AG04450 (cell line): ENCODE measurements at regions not wholly inside any gene's neighbourhood (a gene's known extent, or its start where the extent isn't known, plus 50 kb on each side); places are given as distances from the start of the nearest gene placed in this dataset.
A peak's percentile ranks its signal among the peaks of the same experiment; 100 is the strongest.

Experiments
- CTCF ChIA-PET: fragments of 300-600, 350-600 bp; formaldehyde crosslinking; extraction: SDS; loops from one replicate; lab custom pipeline; 2022; ENCODE audit warnings: antibody characterized with exemption, inconsistent platforms; lab: Charles Lee
- POLR2A ChIA-PET: fragments of 350-600 bp; formaldehyde crosslinking; extraction: SDS; loops from one replicate; lab custom pipeline; 2021; ENCODE audit warnings: antibody characterized with exemption, inconsistent platforms; lab: Yijun Ruan, JAX
- DNase-seq: peaks from one replicate; pipeline ENCODE4 v3.0.0-alpha.2; 2011; ENCODE audit warnings: low read depth, low spot score
- H3K27ac ChIP-seq: one replicate; pipeline ENCODE4 v1.5.1; 2012; ENCODE audit warnings: low read depth, low read length, control low read depth
- H3K27me3 ChIP-seq: one replicate; pipeline ENCODE4 v1.6.0; 2012; ENCODE audit warnings: low read length; ENCODE audit not compliant: control insufficient read depth, insufficient read depth
- H3K4me3 ChIP-seq: 2 replicates; pipeline ENCODE4 v1.5.1; 2011; ENCODE audit warnings: mild to moderate bottlenecking, low read depth, low read length, control low read depth
- H3K9me3 ChIP-seq: 2 replicates; pipeline ENCODE4 v1.5.1; 2012; ENCODE audit warnings: low read length; ENCODE audit not compliant: control insufficient read depth, insufficient read depth
- TF ChIP-seq, protein P1 (sequence below): IDR thresholded peaks from 2 replicates; pipeline ENCODE4 v1.5.1; 2011; ENCODE audit warnings: low read depth, low read length, control low read depth, inconsistent platforms

DNA sequence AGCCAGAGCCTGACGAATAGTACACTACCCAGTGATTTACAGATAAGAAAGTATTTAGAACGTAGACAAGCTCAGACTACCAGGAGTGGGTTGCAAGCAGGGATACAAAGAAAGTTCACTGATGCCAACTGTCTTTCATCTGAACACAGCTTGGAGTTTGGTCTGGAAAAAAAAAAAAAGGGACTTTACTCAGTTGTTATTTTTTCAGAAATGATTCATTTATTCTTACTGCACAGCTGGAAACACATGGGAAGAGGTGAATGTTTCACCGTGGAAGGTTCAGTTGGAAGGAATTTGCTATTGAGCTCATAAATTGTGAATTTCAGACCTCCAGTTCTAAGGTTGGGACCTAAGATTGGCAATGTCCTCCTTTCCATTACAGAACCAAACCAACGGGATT is 259.7 kb downstream of the ETAA1 start:
- POLR2A ChIA-PET, result interaction anchor here (0.6 to 1.0 kb wide), 5 partner anchors 40 to 648 kb away, joined by 3 to 5 read pairs (median 4); no protein-coding TSS in a partner anchor

DNA sequence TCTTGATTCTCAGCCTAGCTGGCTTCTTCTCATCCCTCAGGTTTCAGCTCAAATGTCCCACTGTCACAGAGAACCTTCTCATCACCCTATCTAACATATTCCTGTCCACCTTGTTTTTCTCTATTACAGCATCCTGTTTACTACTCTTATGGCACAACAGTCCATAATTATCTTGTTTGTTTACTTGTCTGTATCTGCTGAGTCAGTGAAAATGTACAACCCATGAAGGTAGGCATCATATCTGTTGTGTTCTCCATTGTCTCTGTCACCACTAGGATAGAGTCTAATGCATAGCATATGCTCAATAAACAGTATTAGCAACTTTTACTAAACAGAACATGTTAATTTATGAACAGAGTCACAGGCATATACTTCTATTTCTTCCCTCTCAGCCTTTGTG is 261.7 kb downstream of the ETAA1 start:
- Histone ChIP-seq H3K4me3 (no peak overlapping the region), H3K27me3 (no peaks in the 10 kb centered on the region), H3K9me3 (no peaks in the 10 kb centered on the region), H3K27ac (no peak overlapping the region)
- TF ChIP-seq, protein P1, sequence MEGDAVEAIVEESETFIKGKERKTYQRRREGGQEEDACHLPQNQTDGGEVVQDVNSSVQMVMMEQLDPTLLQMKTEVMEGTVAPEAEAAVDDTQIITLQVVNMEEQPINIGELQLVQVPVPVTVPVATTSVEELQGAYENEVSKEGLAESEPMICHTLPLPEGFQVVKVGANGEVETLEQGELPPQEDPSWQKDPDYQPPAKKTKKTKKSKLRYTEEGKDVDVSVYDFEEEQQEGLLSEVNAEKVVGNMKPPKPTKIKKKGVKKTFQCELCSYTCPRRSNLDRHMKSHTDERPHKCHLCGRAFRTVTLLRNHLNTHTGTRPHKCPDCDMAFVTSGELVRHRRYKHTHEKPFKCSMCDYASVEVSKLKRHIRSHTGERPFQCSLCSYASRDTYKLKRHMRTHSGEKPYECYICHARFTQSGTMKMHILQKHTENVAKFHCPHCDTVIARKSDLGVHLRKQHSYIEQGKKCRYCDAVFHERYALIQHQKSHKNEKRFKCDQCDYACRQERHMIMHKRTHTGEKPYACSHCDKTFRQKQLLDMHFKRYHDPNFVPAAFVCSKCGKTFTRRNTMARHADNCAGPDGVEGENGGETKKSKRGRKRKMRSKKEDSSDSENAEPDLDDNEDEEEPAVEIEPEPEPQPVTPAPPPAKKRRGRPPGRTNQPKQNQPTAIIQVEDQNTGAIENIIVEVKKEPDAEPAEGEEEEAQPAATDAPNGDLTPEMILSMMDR, result no peak
- DNase-seq, result no peak
- ChIA-PET POLR2A (no interaction called here), CTCF (no interaction called here)

More for the DNA sequence above, 259.7 kb downstream of the ETAA1 start:
- TF ChIP-seq, protein P1, result no peak
- CTCF ChIA-PET, result interaction anchor here (0.7 to 1.5 kb wide), 7 partner anchors 11 to 374 kb away, joined by 3 to 4 read pairs (median 3); no protein-coding TSS in a partner anchor
- Histone ChIP-seq H3K9me3 (no peaks in the 10 kb centered on the region), H3K27ac (no peak overlapping the region), H3K27me3 (no peaks in the 10 kb centered on the region), H3K4me3 (no peak overlapping the region)
- DNase-seq, result peak; percentile 32

DNA sequence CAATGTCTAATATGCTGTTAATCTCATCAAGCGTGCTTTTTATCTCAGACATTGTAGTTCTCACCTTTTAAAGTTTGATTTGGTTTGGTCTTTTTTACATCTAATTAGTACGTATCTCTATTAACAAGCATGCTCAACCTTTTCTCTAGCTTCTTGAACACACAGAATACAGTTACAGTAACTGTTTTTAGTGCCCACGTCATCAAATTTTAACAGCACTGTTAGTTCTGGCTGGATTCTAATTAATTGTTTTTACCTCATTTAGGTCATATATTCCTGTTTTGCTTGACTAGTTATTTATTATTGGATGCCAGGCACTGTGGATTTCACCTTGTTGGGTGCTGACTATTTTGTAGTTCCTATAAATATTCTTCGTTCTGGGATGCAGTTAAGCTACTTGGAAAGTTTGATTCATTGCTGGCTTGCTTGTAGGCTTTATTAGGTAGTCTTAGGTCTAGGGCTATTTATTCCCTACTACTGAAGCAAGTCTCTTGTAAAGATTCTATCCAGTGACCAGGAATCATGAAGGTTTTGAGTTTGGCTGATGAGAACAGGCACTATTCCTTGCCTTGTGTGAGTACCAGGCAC is 263.0 kb downstream of the ETAA1 start:
- H3K27ac ChIP-seq, result no peak overlapping the region
- CTCF ChIA-PET, result interaction anchor here (0.6 to 0.9 kb wide), 2 partner anchors 10 to 268 kb away, joined by 3 read pairs; no protein-coding TSS in a partner anchor

DNA sequence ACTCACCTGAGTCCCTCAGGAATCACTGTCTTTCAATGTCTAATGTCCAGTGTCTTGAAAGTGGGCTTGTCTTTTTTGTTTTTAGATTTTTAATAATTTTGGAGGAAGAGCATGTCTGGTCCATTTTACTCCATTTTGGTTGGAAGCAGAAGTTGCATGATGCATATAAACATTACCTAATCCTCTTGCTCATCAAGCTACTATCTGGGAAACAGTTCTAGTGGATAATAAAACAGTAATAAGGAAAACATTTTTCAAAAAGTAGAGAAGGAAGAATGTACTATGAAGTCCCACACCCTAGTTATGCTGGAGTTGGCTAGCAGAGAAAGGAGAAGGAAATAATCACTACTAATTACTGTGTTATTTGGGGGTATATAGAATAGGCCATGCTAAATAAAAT is 263.7 kb downstream of the ETAA1 start:
- TF ChIP-seq, protein P1, result no peak
- POLR2A ChIA-PET, result no interaction called here
- DNase-seq, result no peak
- Histone ChIP-seq H3K4me3 (no peak overlapping the region), H3K27ac (no peak overlapping the region), H3K9me3 (no peaks in the 10 kb centered on the region), H3K27me3 (no peaks in the 10 kb centered on the region)
- CTCF ChIA-PET, result interaction anchor here (0.6 kb wide), 1 partner anchor 269 kb away, joined by 3 read pairs; no protein-coding TSS in a partner anchor

More for the DNA sequence above, 263.0 kb downstream of the ETAA1 start:
- Histone ChIP-seq H3K4me3 (no peak overlapping the region), H3K9me3 (no peaks in the 10 kb centered on the region), H3K27me3 (no peaks in the 10 kb centered on the region)
- DNase-seq, result no peak
- POLR2A ChIA-PET, result no interaction called here
- TF ChIP-seq, protein P1, result no peak

DNA sequence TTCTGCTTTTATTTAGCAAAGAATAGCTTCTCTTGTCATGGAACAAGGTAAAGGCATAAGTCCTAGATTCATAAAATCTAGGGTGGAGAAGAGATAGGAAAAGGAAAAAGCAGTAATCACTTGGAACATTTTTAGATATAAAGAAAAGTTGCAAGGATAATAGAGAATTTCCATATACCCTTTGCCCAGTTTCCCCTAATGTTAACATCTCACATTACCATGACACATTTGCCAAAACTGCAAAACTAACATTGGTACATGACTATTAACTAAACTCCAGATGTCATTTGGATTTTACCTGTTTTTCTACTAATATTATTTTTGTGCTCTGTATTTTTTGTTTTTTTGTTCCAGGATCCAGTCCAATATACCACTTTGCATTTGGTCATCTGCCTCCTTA is 265.1 kb downstream of the ETAA1 start:
- TF ChIP-seq, protein P1, result no peak
- Histone ChIP-seq H3K4me3 (no peak overlapping the region), H3K9me3 (no peaks in the 10 kb centered on the region), H3K27me3 (no peaks in the 10 kb centered on the region), H3K27ac (no peak overlapping the region)
- ChIA-PET CTCF (no interaction called here), POLR2A (no interaction called here)
- DNase-seq, result no peak
